PFSK-1 (cell line): ENCODE measurements at regions not wholly inside any gene's neighbourhood (a gene's known extent, or its start where the extent isn't known, plus 50 kb on each side); places are given as distances from the start of the nearest gene placed in this dataset.

Experiments
- POLR2AphosphoS5 ChIP-seq: IDR thresholded peaks from 2 replicates; pipeline ENCODE4 v1.6.1; 2012; ENCODE audit warnings: low read depth, mild to moderate bottlenecking, control low read depth, low read length, moderate library complexity
- REST ChIP-seq, 2 experiments: IDR thresholded peaks; 2 replicates each; pipeline versions ENCODE4 v1.6.1 to v1.8.0; 2011 to 2012; ENCODE audit warnings: low read depth in 2 of 2, low read length in 2 of 2, control low read depth in 1 of 2, inconsistent platforms in 1 of 2, mild to moderate bottlenecking in 1 of 2, moderate library complexity in 1 of 2; ENCODE audit not compliant: insufficient read depth in 1 of 2
- SIN3A ChIP-seq: IDR thresholded peaks from 2 replicates; pipeline ENCODE4 v1.6.1; 2012; ENCODE audit warnings: mild to moderate bottlenecking, low read length, moderate library complexity, borderline replicate concordance; ENCODE audit not compliant: insufficient read depth

GRCh38 chr9:28329323-28329722, 756.0 kb upstream of the C9orf72 start:
- TF ChIP-seq SIN3A (no peak), REST (IDR thresholded peaks at IDR 0.05; ENCODE audit: insufficient read depth in 1 of 2, low read depth in 2 of 2, low read length in 2 of 2) (no peak), POLR2AphosphoS5 (no peak)
